AG20443 (cell line): ENCODE measurements at regions not wholly inside any gene's neighbourhood (a gene's known extent, or its start where the extent isn't known, plus 50 kb on each side); places are given as distances from the start of the nearest gene placed in this dataset.
"Not testable (repeated sequence)": the region's sequence is repeated elsewhere in the genome, so short reads cannot be mapped to it uniquely, and the experiment has no call there.

Experiments
- DNase-seq: peaks from one replicate; pipeline ENCODE4 v3.0.0; 2012; ENCODE audit warnings: low spot score, mixed read lengths

GRCh38 chr1:194813096-194813495, 1626.7 kb upstream of the B3GALT2 start:
- no peak for DNase-seq

- DNase-seq: no peak
These were observed 1623.3 kb upstream of the B3GALT2 start for GRCh38 chr1:194809665-194810064.

- DNase-seq: no peak
These were observed 1622.8 kb upstream of the B3GALT2 start for GRCh38 chr1:194809215-194809614.

- DNase-seq: no peak
These were observed 1621.3 kb upstream of the B3GALT2 start for GRCh38 chr1:194807530-194808220.

- no peak for DNase-seq
These were observed 1616.2 kb upstream of the B3GALT2 start for GRCh38 chr1:194802572-194802971.

- no peak for DNase-seq
These were observed 1609.6 kb upstream of the B3GALT2 start for GRCh38 chr1:194795917-194796593.

GRCh38 chr1:194787001-194787400, 1600.6 kb upstream of the B3GALT2 start:
- DNase-seq: no peak

GRCh38 chr1:194786027-194786426, 1599.6 kb upstream of the B3GALT2 start:
- no peak for DNase-seq

GRCh38 chr1:194776657-194777056, 1590.2 kb upstream of the B3GALT2 start:
- no peak for DNase-seq

- no peak for DNase-seq
These were observed 1588.1 kb upstream of the B3GALT2 start for GRCh38 chr1:194774535-194774934.

GRCh38 chr1:194755241-194755994, 1569.0 kb upstream of the B3GALT2 start:
- DNase-seq: no peak

GRCh38 chr1:194738843-194739242, 1552.4 kb upstream of the B3GALT2 start:
- not testable (repeated sequence) for DNase-seq

GRCh38 chr1:194734970-194735369, 1548.6 kb upstream of the B3GALT2 start:
- DNase-seq: no peak

GRCh38 chr1:194731025-194731424, 1544.6 kb upstream of the B3GALT2 start:
- DNase-seq: no peak

- DNase-seq: no peak
These were observed 1543.9 kb upstream of the B3GALT2 start for GRCh38 chr1:194730304-194730703.

GRCh38 chr1:194723067-194723466, 1536.7 kb upstream of the B3GALT2 start:
- DNase-seq: no peak

GRCh38 chr1:194717941-194718340, 1531.5 kb upstream of the B3GALT2 start:
- DNase-seq: no peak

GRCh38 chr1:194717334-194717733, 1530.9 kb upstream of the B3GALT2 start:
- no peak for DNase-seq

- no peak for DNase-seq
These were observed 1524.3 kb upstream of the B3GALT2 start for GRCh38 chr1:194710671-194711070.

GRCh38 chr1:194709439-194709838, 1523.0 kb upstream of the B3GALT2 start:
- no peak for DNase-seq

- no peak for DNase-seq
These were observed 1520.7 kb upstream of the B3GALT2 start for GRCh38 chr1:194707074-194707473.

GRCh38 chr1:194705123-194705854, 1518.9 kb upstream of the B3GALT2 start:
- DNase-seq: no peak
